Caki2 (cell line): ENCODE measurements at regions not wholly inside any gene's neighbourhood (a gene's known extent, or its start where the extent isn't known, plus 50 kb on each side); places are given as distances from the start of the nearest gene placed in this dataset.
"Not testable (repeated sequence)": the region's sequence is repeated elsewhere in the genome, so short reads cannot be mapped to it uniquely, and the experiment has no call there.

ENCODE experiments used
- DNase-seq: peaks from one replicate; pipeline ENCODE4 v3.0.0-alpha.2; 2015; ENCODE audit warnings: low read depth
- in situ Hi-C: cut with HindIII; loops from 2 replicates; pipeline ENCODE4 v1.10.0; 2016; ENCODE audit warnings: low sequenced_read_pairs, low pct_unique_long_range_greater_than_20kb, mixed read lengths

GRCh38 chr22:48912356-48913066, 915.2 kb downstream of the BRD1 start:
- in situ Hi-C loops, DNase-seq: not testable (repeated sequence)

GRCh38 chr22:48911647-48912046, 916.0 kb downstream of the BRD1 start:
- DNase-seq, in situ Hi-C loops: not testable (repeated sequence)

- DNase-seq, in situ Hi-C loops: not testable (repeated sequence)
Measured at GRCh38 chr22:48911067-48911466, 916.6 kb downstream of the BRD1 start.

GRCh38 chr22:48908547-48908946, 919.1 kb downstream of the BRD1 start:
- in situ Hi-C loops, result no loop called here
- no peak for DNase-seq

GRCh38 chr22:48907591-48907990, 920.1 kb downstream of the BRD1 start:
- no peak for DNase-seq
- in situ Hi-C loops, result no loop called here

GRCh38 chr22:48906216-48906835, 921.3 kb downstream of the BRD1 start:
- no peak for DNase-seq
- in situ Hi-C loops, result no loop called here

- DNase-seq, result no peak
- in situ Hi-C loops, result no loop called here
Measured at GRCh38 chr22:48905206-48905975, 922.3 kb downstream of the BRD1 start.

- in situ Hi-C loops, result no loop called here
- DNase-seq, result no peak
Measured at GRCh38 chr22:48902983-48903650, 924.6 kb downstream of the BRD1 start.

- in situ Hi-C loops, result no loop called here
- DNase-seq, result no peak
Measured at GRCh38 chr22:48902001-48902869, 925.4 kb downstream of the BRD1 start.

- no peak for DNase-seq
- in situ Hi-C loops, result no loop called here
Measured at GRCh38 chr22:48901324-48901723, 926.3 kb downstream of the BRD1 start.

- in situ Hi-C loops, result no loop called here
- DNase-seq, result no peak
Measured at GRCh38 chr22:48900626-48901025, 927.0 kb downstream of the BRD1 start.

GRCh38 chr22:48900327-48900597, 927.4 kb downstream of the BRD1 start:
- DNase-seq, result no peak
- in situ Hi-C loops, result no loop called here

GRCh38 chr22:48899523-48900326, 927.9 kb downstream of the BRD1 start:
- in situ Hi-C loops, result no loop called here
- no peak for DNase-seq

GRCh38 chr22:48898524-48899250, 929.0 kb downstream of the BRD1 start:
- DNase-seq, result no peak
- in situ Hi-C loops, result no loop called here

GRCh38 chr22:48897645-48898370, 929.9 kb downstream of the BRD1 start:
- in situ Hi-C loops, result no loop called here
- DNase-seq, result no peak
